Fibroblast of mammary gland (primary cell): ENCODE measurements at regions not wholly inside any gene's neighbourhood (a gene's known extent, or its start where the extent isn't known, plus 50 kb on each side); places are given as distances from the start of the nearest gene placed in this dataset.

Experiments used
- DNase-seq: peaks from one replicate; pipeline ENCODE4 v3.0.0-alpha.2; 2010; ENCODE audit warnings: low read depth
- H3K4me3 ChIP-seq: 2 replicates; pipeline ENCODE4 v1.5.1; 2011; ENCODE audit warnings: low read depth, mild to moderate bottlenecking, low read length, moderate library complexity; ENCODE audit not compliant: control insufficient read depth
- TF ChIP-seq, protein P1 (sequence below): conservative IDR thresholded peaks from 2 replicates; pipeline ENCODE4 v1.5.1; 2011; ENCODE audit warnings: low read depth, low read length, inconsistent platforms; ENCODE audit not compliant: control insufficient read depth, insufficient read depth

DNA sequence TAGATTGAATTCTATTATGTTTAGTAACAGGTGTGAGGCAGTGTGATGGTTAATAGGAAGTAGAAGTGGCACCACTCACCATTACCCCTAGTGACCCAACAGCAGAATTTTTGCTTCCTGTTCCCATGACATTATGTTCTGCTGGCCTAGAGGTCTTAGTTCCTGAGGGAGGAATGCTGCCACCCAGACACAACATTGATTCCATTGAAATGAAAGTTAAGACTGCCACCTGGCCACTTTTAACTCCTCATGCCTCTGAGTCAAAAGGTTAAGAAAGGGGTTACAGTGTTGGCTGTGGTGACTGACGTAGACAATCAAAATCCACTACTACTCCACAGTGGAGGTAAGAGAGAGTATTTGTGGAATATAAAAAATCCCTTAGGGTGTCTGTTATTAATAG, 218.9 kb upstream of the NMUR2 start:
- DNase-seq = no peak
- TF ChIP-seq, protein P1, sequence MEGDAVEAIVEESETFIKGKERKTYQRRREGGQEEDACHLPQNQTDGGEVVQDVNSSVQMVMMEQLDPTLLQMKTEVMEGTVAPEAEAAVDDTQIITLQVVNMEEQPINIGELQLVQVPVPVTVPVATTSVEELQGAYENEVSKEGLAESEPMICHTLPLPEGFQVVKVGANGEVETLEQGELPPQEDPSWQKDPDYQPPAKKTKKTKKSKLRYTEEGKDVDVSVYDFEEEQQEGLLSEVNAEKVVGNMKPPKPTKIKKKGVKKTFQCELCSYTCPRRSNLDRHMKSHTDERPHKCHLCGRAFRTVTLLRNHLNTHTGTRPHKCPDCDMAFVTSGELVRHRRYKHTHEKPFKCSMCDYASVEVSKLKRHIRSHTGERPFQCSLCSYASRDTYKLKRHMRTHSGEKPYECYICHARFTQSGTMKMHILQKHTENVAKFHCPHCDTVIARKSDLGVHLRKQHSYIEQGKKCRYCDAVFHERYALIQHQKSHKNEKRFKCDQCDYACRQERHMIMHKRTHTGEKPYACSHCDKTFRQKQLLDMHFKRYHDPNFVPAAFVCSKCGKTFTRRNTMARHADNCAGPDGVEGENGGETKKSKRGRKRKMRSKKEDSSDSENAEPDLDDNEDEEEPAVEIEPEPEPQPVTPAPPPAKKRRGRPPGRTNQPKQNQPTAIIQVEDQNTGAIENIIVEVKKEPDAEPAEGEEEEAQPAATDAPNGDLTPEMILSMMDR = no peak
- no peak overlapping the region for H3K4me3 ChIP-seq

DNA sequence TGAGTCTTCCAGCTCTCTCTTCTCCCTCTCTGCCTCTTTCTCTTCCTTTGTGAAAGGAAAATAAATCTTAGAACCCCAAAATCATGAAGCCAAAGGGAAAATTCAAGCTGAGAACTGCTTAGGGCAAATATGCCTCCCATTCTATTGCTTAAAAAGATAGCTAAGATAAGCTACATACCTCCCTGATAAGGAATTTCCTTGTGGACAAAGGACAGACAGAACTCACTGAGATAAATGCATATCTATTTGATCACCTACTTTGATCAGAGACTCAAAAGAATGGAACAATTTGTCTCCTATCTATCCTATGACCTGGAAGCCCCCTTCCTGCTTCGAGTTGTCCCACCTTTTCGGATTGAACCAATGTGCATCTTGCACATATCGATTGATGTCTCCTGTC, 220.6 kb upstream of the NMUR2 start:
- H3K4me3 ChIP-seq = no peak overlapping the region
- no peak for DNase-seq
- TF ChIP-seq, protein P1 = no peak

DNA sequence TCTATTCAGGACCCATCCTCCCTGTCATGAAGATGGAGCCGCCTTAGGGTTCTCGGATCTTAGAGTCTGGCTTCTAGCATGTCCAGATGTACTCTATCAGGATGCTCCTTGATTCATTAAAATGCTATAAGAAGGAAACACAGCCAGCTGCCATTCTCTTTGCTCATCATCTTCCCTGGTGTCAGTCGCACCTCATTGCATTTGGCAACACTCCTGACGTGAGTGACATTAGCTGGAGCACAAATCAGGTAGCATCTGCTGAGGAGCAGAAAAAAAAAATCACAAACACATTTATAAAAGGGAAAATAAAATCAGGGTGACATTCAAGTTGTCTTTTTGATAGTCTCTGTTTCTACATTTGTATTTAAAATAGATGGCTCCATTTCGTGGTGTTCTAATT, 226.1 kb upstream of the NMUR2 start:
- TF ChIP-seq, protein P1 = no peak
- DNase-seq = no peak
- no peak overlapping the region for H3K4me3 ChIP-seq

DNA sequence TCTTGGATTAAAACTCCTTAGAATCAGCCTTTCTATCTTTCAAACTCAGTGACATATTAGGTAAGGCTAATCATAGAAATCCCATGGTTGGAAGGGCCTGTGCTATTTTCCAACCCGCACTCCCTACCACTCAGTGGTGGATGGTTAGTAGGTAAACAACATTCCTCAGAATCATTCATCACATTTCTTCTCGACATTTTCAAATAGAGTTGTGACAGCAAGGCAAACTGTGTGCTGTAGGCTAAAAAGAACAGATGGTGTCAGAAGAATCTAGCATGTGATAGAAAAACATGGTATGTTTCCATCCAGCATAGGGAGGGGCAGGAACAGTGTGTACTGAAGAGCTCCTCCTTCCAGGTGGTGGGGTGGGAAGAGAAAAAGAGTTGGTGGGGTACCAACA, 227.3 kb upstream of the NMUR2 start:
- TF ChIP-seq, protein P1 = no peak
- DNase-seq = no peak
- H3K4me3 ChIP-seq = no peak overlapping the region

DNA sequence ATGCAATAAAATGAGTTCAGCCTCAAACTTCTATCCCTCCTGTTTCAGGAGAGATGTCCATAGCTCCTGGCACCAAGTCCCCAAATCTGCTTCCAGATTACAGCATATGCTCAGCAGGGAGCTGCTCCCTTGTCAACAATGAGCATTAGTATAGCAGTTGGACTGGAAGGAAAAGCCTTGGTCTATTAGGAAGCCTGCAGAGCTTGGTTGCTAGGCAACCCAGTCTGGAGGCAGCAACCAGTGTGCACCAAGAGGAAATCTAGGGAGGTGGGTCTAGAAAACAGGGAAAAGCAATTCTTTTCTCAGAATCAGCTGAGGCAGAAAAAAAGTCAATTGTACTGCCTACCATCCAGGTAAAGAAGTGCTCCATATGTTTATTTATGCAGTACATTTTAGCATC, 229.5 kb upstream of the NMUR2 start:
- TF ChIP-seq, protein P1 = no peak
- DNase-seq = no peak
- H3K4me3 ChIP-seq = no peak overlapping the region

DNA sequence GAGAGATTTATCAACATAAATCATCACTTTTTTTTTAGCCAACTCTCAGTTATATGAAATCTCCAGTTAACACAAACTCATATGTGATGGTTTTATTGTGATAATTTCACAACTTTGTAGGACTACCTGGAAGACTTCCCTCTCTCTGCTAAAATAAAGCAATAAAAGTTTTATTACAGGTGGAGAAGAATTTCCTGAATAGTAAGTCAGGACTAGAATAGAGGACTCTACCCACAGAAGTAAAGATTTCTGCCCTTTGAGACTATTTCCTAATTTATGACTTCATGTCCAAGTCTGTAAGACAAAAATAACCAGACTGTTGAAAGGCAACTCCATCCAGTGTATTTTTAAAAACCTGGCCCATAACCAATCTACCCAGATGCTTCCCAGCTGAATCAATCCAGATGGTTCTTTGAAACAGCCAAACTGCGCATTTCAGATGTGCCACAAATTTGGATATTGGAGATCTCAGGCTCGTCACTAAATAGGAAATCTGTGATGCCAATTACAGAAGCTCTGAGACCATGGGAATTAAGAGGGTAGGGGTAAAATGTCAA, 234.0 kb upstream of the NMUR2 start:
- TF ChIP-seq, protein P1 = no peak
- H3K4me3 ChIP-seq = no peak overlapping the region
- peak; percentile 6 for DNase-seq
